NB4 (cell line): ENCODE measurements at regions not wholly inside any gene's neighbourhood (a gene's known extent, or its start where the extent isn't known, plus 50 kb on each side); places are given as distances from the start of the nearest gene placed in this dataset.

Experiments
- MYC ChIP-seq: IDR thresholded peaks from 2 replicates; pipeline ENCODE4 v1.6.1; 2011; ENCODE audit warnings: low read depth, low read length
- POLR2A ChIP-seq: IDR thresholded peaks from 2 replicates; pipeline ENCODE4 v1.6.1; 2011; ENCODE audit warnings: mild to moderate bottlenecking; ENCODE audit not compliant: insufficient read length; ENCODE audit errors: extremely low read depth
- TF ChIP-seq, protein P1 (sequence below): IDR thresholded peaks from one replicate; pipeline ENCODE4 v1.5.1; 2012; ENCODE audit warnings: low read depth, low read length
- TF ChIP-seq, protein P2 (sequence below): IDR thresholded peaks from 2 replicates; pipeline ENCODE4 v1.6.1; 2011; ENCODE audit warnings: low read depth, low read length

DNA sequence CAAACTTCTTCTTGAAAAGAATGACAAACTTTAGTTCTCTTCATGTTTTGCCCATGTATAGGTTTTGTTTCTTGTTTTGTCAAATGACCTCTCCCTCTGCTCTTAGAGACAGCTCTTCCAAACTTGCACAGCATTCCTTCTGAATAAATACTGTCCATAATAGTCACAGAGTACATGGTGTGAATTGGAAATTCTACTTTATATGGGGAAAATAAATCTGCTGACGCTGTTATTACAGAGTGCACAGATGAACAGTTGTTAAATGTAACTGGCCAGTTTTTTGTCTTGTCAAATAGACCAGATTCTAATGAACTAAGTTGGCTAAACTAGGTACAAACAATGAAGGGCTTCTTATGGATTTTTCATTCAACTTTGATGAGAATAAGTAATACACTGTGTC, 115.8 kb upstream of the DTNA start:
- TF ChIP-seq, protein P1, sequence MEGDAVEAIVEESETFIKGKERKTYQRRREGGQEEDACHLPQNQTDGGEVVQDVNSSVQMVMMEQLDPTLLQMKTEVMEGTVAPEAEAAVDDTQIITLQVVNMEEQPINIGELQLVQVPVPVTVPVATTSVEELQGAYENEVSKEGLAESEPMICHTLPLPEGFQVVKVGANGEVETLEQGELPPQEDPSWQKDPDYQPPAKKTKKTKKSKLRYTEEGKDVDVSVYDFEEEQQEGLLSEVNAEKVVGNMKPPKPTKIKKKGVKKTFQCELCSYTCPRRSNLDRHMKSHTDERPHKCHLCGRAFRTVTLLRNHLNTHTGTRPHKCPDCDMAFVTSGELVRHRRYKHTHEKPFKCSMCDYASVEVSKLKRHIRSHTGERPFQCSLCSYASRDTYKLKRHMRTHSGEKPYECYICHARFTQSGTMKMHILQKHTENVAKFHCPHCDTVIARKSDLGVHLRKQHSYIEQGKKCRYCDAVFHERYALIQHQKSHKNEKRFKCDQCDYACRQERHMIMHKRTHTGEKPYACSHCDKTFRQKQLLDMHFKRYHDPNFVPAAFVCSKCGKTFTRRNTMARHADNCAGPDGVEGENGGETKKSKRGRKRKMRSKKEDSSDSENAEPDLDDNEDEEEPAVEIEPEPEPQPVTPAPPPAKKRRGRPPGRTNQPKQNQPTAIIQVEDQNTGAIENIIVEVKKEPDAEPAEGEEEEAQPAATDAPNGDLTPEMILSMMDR: no peak
- no peak for TF ChIP-seq POLR2A
- TF ChIP-seq, protein P2, sequence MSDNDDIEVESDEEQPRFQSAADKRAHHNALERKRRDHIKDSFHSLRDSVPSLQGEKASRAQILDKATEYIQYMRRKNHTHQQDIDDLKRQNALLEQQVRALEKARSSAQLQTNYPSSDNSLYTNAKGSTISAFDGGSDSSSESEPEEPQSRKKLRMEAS: no peak
- no peak for TF ChIP-seq MYC
